Tibial nerve (tissue), 3 donors: ENCODE measurements at regions not wholly inside any gene's neighbourhood (a gene's known extent, or its start where the extent isn't known, plus 50 kb on each side); places are given as distances from the start of the nearest gene placed in this dataset.

Experiments
- CTCF ChIP-seq, 5 experiments: fragments of 200-600 bp in 3 of 5; fragments of 450-650 bp in 2 of 5; sonication (generic) in 3 of 5; IDR thresholded peaks; one replicate each; pipeline ENCODE4 v1.5.1; 2016 to 2019; ENCODE audit warnings: antibody characterized with exemption in 5 of 5, mild to moderate bottlenecking in 3 of 5, moderate library complexity in 2 of 5
- POLR2A ChIP-seq, 2 donors: fragments of 450-650 bp; IDR thresholded peaks; one replicate each; pipeline ENCODE4 v1.6.1; 2017; ENCODE audit warnings: antibody characterized with exemption in 2 of 2, mild to moderate bottlenecking in 2 of 2, moderate library complexity in 2 of 2

DNA sequence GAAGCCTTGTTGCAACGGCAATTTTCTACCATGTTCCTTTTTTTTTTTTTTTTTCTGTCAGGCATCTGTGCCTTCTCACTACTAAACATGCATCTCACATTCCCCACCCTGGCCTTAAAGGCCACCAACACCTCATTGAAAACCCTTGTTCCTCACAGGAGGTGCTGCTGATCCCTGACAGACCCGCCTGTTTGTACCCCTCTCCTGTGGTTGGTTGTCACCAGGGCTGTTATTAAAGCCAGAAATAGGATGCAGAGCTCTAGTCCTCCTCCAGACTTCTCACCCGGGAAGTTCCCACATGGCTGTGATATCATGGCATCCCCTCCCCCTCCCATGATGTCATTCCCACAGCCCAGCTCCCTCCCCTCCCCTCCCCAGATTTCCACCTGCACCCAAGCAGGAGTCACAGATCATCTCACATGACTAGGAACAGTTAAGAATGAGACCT, 302.8 kb upstream of the NCAM1 start:
- no peak for TF ChIP-seq POLR2A (IDR thresholded peaks at IDR 0.05)
- no peak for TF ChIP-seq CTCF (IDR thresholded peaks at IDR 0.05)
